Stimulated activated CD4-positive, alpha-beta T cell treated with anti-CD3 and anti-CD28 coated beads, Interleukin-4, amount 100 ng/mL, for 24 hours (primary cell): ENCODE measurements at regions not wholly inside any gene's neighbourhood (a gene's known extent, or its start where the extent isn't known, plus 50 kb on each side); places are given as distances from the start of the nearest gene placed in this dataset.
A peak's percentile ranks its signal among the peaks of the same experiment; 100 is the strongest.
"Not testable (repeated sequence)": the region's sequence is repeated elsewhere in the genome, so short reads cannot be mapped to it uniquely, and the experiment has no call there.

Experiments
- DNase-seq: peaks from one replicate; pipeline ENCODE4 v3.0.0-alpha.2; 2020

GRCh38 chr1:229019663-229020271 is 251.1 kb upstream of the RAB4A start:
- no peak for DNase-seq

GRCh38 chr1:229021034-229021433 is 249.9 kb upstream of the RAB4A start:
- DNase-seq = not testable (repeated sequence)

DNA sequence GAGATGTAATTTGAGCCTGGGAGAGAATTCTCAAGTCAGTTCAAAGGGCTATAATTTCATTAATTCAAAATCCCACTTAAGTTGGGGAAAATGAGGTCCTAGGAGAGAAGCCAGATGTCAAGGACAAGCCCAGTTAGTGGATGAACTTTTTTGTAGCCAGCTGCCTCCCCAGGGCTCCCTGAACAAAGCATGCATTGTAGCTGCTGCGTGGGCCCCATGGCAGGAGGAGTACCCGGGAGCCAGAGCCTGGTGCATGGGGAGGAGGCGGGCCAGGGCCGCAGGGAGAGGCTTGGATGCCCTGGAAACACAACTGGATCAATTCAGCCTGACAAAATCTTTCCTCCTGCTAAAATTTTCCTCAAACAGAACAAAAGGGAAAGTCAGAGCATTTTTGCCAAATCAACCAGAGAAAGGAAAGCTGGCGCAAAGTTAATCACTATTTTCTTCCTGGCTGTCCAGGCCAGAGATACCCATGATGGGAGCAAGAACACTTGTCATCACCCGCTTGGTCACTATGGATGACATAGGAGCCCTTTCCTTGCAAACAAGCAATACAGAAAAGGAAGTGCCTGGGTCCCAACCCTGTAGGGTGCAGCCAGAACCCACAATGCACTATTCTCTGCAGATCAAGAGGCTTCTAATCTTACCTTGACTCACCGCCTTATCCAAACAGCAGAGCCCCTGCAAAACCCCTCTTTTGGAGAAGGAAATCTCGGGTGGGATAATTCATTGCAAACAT is 248.1 kb upstream of the RAB4A start:
- DNase-seq = no peak

DNA sequence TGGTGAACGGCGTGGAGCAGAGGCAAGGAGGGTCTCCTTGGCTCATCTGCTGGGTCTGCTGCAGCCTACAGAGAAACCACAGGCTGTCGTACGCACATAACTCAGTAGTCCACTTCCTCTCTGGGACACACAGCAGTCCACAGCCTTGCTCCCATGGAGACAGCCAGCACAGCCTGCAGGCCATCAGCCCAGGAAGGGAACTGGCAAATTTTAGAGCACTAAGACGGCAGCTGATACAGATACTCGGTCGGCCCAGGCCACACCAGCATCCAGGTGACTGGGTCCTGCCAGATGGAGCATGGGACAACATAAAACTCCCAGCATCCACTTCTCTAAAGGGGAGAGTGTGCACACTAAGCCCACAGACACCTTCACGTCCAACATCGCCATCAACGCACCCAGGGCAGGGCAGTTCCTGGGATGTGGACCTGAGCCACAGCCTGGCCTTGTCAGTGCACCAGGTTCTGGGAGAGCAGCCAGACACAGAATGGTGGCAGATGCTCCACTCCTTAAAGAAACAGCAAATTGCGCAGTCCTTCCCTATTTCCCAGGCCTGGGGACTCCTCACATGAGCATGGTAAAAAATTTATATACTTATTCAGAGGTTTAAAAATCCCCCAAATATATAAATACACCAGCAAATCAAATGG is 247.1 kb upstream of the RAB4A start:
- no peak for DNase-seq

DNA sequence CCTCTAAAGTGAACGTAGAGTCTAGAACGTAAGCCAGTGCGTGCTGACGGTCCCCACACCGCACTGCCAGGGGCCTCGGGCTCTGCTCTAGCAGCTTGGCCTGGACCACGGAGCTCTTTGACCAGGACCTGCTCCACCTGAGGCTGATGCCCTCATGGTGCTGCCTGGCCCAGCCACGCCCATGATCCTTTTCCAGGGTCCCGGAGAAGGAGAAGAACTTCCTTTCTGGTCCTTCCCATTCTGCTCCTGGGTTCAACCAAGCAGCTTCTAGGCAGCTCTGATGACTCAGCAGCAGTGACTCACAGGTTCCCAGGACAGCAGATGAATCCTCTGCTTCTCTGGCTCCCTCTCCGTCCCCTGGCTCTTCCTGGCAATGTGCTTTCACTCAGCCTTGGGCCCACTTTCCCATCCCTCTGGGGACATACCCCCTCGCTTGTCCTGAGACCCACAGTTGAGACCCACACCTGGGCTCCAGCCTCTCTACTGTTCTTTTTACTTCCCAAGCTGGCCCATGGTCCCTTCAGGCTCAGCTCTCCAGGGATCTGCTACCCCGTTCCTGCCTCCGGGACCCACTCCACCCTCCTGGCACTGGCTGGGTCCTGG is 246.3 kb upstream of the RAB4A start:
- DNase-seq = peak; percentile 12

GRCh38 chr1:229025576-229025975 is 245.3 kb upstream of the RAB4A start:
- DNase-seq = no peak

GRCh38 chr1:229027158-229027557 is 243.8 kb upstream of the RAB4A start:
- no peak for DNase-seq

- peak; percentile 29 for DNase-seq
These were observed 243.2 kb upstream of the RAB4A start for GRCh38 chr1:229027622-229028182.

DNA sequence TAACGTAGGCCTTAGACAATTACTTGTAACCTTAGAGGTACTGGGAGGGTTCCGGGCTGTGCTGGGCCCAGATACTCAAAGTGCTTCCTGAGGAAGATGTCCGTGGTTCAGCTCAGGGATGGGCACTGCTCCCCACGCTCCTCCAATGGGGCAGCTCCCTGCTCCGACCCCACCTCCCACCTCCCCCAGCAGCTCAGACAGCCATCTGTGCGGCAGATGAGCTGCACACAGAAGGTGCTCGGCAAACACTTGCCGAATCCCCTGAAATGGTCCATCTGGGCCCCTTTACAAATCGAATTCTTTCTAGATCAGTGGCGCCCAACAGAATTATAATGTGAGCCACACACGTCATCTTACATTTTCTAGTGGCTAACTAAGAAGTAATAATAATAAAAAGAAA is 242.4 kb upstream of the RAB4A start:
- no peak for DNase-seq

- no peak for DNase-seq
These were observed 241.7 kb upstream of the RAB4A start for GRCh38 chr1:229028987-229029878.

DNA sequence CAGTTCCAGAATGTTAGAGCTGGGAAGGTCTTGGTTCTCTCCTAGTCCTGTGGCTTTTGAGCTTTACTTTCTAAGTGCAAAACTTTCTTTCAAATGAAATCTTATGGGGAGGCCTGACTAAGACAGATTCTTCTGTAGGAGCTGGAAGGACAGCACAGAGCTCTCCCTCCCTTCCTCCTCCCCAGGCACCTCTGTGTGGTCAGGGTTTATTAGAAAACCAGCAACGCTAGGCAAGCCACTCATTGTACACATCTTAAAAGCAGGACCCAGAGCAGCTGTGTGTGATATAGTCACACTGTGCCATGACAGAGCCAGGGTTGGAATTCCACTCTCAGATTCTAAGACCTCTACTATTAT is 241.1 kb upstream of the RAB4A start:
- DNase-seq = no peak

GRCh38 chr1:229030630-229031029 is 240.3 kb upstream of the RAB4A start:
- DNase-seq = no peak

DNA sequence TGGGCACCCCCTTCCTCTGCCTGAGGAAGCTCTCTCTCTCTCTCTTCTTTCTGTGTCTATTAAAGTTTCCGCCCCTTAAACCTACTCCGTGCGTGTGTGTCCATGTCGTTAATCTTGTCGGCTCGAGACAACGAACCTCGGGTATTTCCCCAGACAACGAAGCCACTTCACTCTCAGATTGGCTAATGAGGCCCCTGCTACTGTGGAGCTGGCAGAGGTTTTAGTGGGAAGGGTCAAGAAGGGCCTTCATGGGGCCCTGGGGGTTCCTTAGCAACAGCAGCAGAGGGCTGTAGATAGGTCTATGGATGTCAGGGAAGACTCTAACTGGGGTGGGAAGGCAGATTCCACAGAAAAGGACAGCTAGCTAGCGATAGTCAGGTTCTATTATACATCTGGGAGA is 239.8 kb upstream of the RAB4A start:
- no peak for DNase-seq

- DNase-seq = no peak
These were observed 239.2 kb upstream of the RAB4A start for GRCh38 chr1:229031481-229032341.

GRCh38 chr1:229032375-229032774 is 238.5 kb upstream of the RAB4A start:
- DNase-seq = no peak

GRCh38 chr1:229033480-229033879 is 237.4 kb upstream of the RAB4A start:
- DNase-seq = no peak

DNA sequence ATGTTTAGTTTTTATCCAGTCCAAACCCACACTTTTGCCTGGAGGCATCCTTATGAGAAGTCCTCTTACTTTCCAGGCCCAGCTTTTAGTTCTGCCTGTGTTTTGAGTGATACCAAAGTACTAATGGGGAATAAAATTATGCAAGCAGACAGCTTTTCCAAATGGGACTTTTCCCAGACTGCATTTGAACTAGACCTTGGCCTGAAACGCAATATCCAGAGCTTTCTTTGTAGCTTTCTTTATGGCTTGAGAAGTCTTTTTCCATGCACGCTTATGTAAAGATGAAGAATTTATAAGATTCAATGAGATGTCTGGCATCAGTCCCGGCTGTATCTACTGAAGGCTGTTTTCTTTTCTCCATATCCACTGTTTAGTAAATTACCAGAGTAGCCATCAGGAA is 236.6 kb upstream of the RAB4A start:
- DNase-seq = no peak

GRCh38 chr1:229035054-229035747 is 235.7 kb upstream of the RAB4A start:
- DNase-seq = no peak

- no peak for DNase-seq
These were observed 235.2 kb upstream of the RAB4A start for GRCh38 chr1:229035748-229036082.

GRCh38 chr1:229037806-229038405 is 233.0 kb upstream of the RAB4A start:
- DNase-seq = no peak
